Peyer's patch (tissue), 4 donors: ENCODE measurements at regions not wholly inside any gene's neighbourhood (a gene's known extent, or its start where the extent isn't known, plus 50 kb on each side); places are given as distances from the start of the nearest gene placed in this dataset.

Experiments used
- POLR2A ChIP-seq, 2 donors: fragments of 450-650 bp; IDR thresholded peaks; one replicate each; pipeline ENCODE4 v1.5.1; 2017; ENCODE audit warnings: antibody characterized with exemption in 2 of 2, mild to moderate bottlenecking in 2 of 2, moderate library complexity in 2 of 2
- TF ChIP-seq, protein P1 (sequence below), 6 experiments: fragments of 450-650 bp in 4 of 6; fragments of 200-600 bp in 2 of 6; sonication (generic) in 1 of 6; IDR thresholded peaks; one replicate each; pipeline ENCODE4 v1.5.1; 2017 to 2019; ENCODE audit warnings: antibody characterized with exemption in 6 of 6, mild to moderate bottlenecking in 3 of 6, moderate library complexity in 1 of 6

DNA sequence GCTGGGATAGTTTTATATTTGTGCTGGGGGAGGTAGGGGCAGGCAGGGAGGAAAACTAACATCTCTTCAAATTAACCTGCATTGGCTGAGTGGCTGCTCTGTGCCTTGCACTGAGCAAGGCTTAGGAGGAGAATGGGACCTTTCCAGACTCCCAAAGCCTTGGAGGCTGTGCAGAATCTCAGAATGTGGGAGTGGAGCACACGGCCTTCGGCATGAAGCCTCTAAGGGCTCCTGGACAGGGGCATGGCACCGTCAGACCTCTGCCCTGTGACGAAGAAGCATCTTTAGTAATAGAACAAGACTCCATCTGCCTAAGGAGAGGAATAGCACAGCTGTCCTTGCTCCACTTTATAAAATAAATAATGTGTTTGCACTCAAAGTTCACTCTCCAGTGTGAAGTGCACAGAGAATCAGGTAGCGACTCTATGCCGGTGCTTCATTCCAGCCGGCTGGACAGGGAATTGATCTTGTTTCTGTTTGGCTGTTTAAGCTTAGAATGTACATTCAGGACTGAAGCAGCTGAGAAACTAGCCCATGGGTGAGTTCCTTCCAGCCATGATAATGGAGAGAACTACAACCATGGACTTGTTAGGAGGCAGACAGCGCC lies 228.5 kb upstream of the ADAMTS9 start:
- TF ChIP-seq POLR2A (IDR thresholded peaks at IDR 0.05): no peak
- TF ChIP-seq, protein P1, sequence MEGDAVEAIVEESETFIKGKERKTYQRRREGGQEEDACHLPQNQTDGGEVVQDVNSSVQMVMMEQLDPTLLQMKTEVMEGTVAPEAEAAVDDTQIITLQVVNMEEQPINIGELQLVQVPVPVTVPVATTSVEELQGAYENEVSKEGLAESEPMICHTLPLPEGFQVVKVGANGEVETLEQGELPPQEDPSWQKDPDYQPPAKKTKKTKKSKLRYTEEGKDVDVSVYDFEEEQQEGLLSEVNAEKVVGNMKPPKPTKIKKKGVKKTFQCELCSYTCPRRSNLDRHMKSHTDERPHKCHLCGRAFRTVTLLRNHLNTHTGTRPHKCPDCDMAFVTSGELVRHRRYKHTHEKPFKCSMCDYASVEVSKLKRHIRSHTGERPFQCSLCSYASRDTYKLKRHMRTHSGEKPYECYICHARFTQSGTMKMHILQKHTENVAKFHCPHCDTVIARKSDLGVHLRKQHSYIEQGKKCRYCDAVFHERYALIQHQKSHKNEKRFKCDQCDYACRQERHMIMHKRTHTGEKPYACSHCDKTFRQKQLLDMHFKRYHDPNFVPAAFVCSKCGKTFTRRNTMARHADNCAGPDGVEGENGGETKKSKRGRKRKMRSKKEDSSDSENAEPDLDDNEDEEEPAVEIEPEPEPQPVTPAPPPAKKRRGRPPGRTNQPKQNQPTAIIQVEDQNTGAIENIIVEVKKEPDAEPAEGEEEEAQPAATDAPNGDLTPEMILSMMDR (IDR thresholded peaks at IDR 0.05): no peak
